IMR-90 (cell line): ENCODE measurements at regions not wholly inside any gene's neighbourhood (a gene's known extent, or its start where the extent isn't known, plus 50 kb on each side); places are given as distances from the start of the nearest gene placed in this dataset.

Source experiments
- ATAC-seq: fragments of 200-7000 bp; cut with Tn5 transposase; 2 replicates; pipeline ENCODE4 v1.9.1; 2020; ENCODE audit warnings: low read depth, mild to moderate bottlenecking, moderate library complexity
- BruUV-seq: library from RNA; stranded (reverse); fragments of 400-500 nt; replicated peaks from 2 replicates; lab custom pipeline; 2021; lab: Mats Ljungman, UMichigan
- CTCF ChIA-PET: fragments of 300-600 bp; formaldehyde crosslinking; extraction: SDS; loops from one replicate; lab custom pipeline; 2021; ENCODE audit warnings: antibody characterized with exemption; lab: Yijun Ruan, JAX
- POLR2A ChIA-PET: fragments of 300-600 bp; sonication (Branson Sonifier 250); formaldehyde crosslinking; loops from one replicate; lab custom pipeline; 2022; ENCODE audit warnings: antibody characterized with exemption; ENCODE audit not compliant: unreplicated experiment; lab: Charles Lee
- DNase-seq: peaks from one replicate; pipeline ENCODE4 v3.0.0; 2013
- H2AFZ ChIP-seq: replicated peaks from 2 replicates; pipeline ENCODE3; 2013; ENCODE audit warnings: low read length, mild to moderate bottlenecking; ENCODE audit not compliant: poor library complexity
- H2AK5ac ChIP-seq: 2 replicates; pipeline ENCODE4 v1.6.1; 2013; ENCODE audit warnings: low read depth, low read length, inconsistent platforms
- H2AK9ac ChIP-seq: replicated peaks from 2 replicates; pipeline ENCODE3; 2013; ENCODE audit warnings: mild to moderate bottlenecking, low read depth, low read length, moderate library complexity; ENCODE audit not compliant: poor library complexity
- H2BK120ac ChIP-seq: 2 replicates; pipeline ENCODE4 v1.6.1; 2013; ENCODE audit warnings: low read depth, low read length, inconsistent platforms
- H2BK15ac ChIP-seq: 3 replicates; pipeline ENCODE4 v1.6.1; 2013; ENCODE audit warnings: low read depth, low read length, inconsistent platforms
- H2BK20ac ChIP-seq: 2 replicates; pipeline ENCODE4 v1.6.1; 2013; ENCODE audit warnings: low read depth, mild to moderate bottlenecking, inconsistent platforms, low read length, moderate library complexity
- H2BK5ac ChIP-seq: 2 replicates; pipeline ENCODE4 v1.6.1; 2013; ENCODE audit warnings: mild to moderate bottlenecking, low read depth, low read length, inconsistent platforms; ENCODE audit not compliant: poor library complexity, severe bottlenecking
- H3K14ac ChIP-seq: replicated peaks from 2 replicates; pipeline ENCODE4 v1.6.1; 2013; ENCODE audit warnings: low read depth, low read length, inconsistent platforms
- H3K18ac ChIP-seq: 2 replicates; pipeline ENCODE4 v1.6.1; 2013; ENCODE audit warnings: low read depth, low read length, control low read depth
- H3K23ac ChIP-seq: 2 replicates; pipeline ENCODE4 v1.6.1; 2013; ENCODE audit warnings: low read depth, low read length, inconsistent platforms
- H3K27ac ChIP-seq: 2 replicates; pipeline ENCODE4 v1.5.1; 2013; ENCODE audit warnings: mild to moderate bottlenecking, control low read depth, low read length; ENCODE audit not compliant: insufficient read depth
- H3K27me3 ChIP-seq: 2 replicates; pipeline ENCODE4 v1.6.1; 2013; ENCODE audit warnings: low read length; ENCODE audit not compliant: control insufficient read depth, insufficient read depth
- H3K36me3 ChIP-seq: 2 replicates; pipeline ENCODE4 v1.6.1; 2013; ENCODE audit warnings: low read length, mixed read lengths; ENCODE audit not compliant: control insufficient read depth, insufficient read depth
- H3K4ac ChIP-seq: 2 replicates; pipeline ENCODE4 v1.6.1; 2013; ENCODE audit warnings: low read depth, low read length, inconsistent platforms
- H3K4me1 ChIP-seq: 2 replicates; pipeline ENCODE4 v1.6.1; 2013; ENCODE audit warnings: low read length, mixed read lengths; ENCODE audit not compliant: control insufficient read depth, insufficient read depth
- H3K4me2 ChIP-seq: 2 replicates; pipeline ENCODE4 v1.6.1; 2013; ENCODE audit warnings: low read depth, mild to moderate bottlenecking, control low read depth, low read length, moderate library complexity
- H3K4me3 ChIP-seq: 2 replicates; pipeline ENCODE4 v1.5.1; 2013; ENCODE audit warnings: low read depth, mild to moderate bottlenecking, control low read depth, low read length, moderate library complexity; ENCODE audit not compliant: insufficient read depth
- H3K56ac ChIP-seq: 2 replicates; pipeline ENCODE4 v1.6.1; 2013; ENCODE audit warnings: low read length, inconsistent platforms; ENCODE audit not compliant: insufficient read depth; ENCODE audit errors: extremely low read depth
- H3K79me1 ChIP-seq, 2 experiments: 2 replicates each; pipeline ENCODE4 v1.6.1; 2013; ENCODE audit warnings: low read length in 2 of 2, inconsistent platforms in 1 of 2, low read depth in 1 of 2
- H3K9ac ChIP-seq: 2 replicates; pipeline ENCODE4 v1.6.1; 2013; ENCODE audit warnings: low read depth, low read length, control low read depth
- H3K9me1 ChIP-seq: 2 replicates; pipeline ENCODE4 v1.6.1; 2013; ENCODE audit warnings: low read length, inconsistent platforms; ENCODE audit not compliant: insufficient read depth
- H3K9me3 ChIP-seq: 2 replicates; pipeline ENCODE4 v1.6.1; 2013; ENCODE audit warnings: low read length; ENCODE audit not compliant: control insufficient read depth, insufficient read depth
- H4K20me1 ChIP-seq: 2 replicates; pipeline ENCODE4 v1.6.1; 2013; ENCODE audit warnings: low read length, inconsistent platforms; ENCODE audit not compliant: insufficient read depth
- H4K5ac ChIP-seq: 2 replicates; pipeline ENCODE4 v1.6.1; 2013; ENCODE audit warnings: mild to moderate bottlenecking, low read depth, low read length, control low read depth
- H4K8ac ChIP-seq, 2 experiments: 2 replicates each; pipeline ENCODE4 v1.6.1; 2013; ENCODE audit warnings: low read depth in 2 of 2, low read length in 2 of 2, control low read depth in 1 of 2, inconsistent platforms in 1 of 2
- H4K91ac ChIP-seq: 2 replicates; pipeline ENCODE4 v1.6.1; 2013; ENCODE audit warnings: low read depth, low read length, inconsistent platforms; ENCODE audit not compliant: insufficient read depth
- NFE2L2 ChIP-seq: fragments of 150-350 bp; IDR thresholded peaks from 2 replicates; pipeline ENCODE4 v1.6.1; 2016; ENCODE audit warnings: low read depth, mild to moderate bottlenecking, low read length
- WGBS, 2 experiments: methylation state at CpG; one replicate each; pipeline versions ENCODE4 v1.1.5 to v1.1.7; 2013; ENCODE audit warnings: missing lambda C conversion rate in 2 of 2; ENCODE audit not compliant: insufficient read length in 1 of 2; ENCODE audit errors: extremely low coverage in 2 of 2; 5-methylcytosine and 5-hydroxymethylcytosine counted together
- dilution Hi-C: fragments of 300-500 bp; cut with HindIII; formaldehyde crosslinking; loops from one replicate; pipeline ENCODE4 v1.14.3; 2018; ENCODE audit warnings: low sequenced_read_pairs; ENCODE audit not compliant: unreplicated experiment
- in situ Hi-C: fragments of 300-500 bp; cut with MboI; formaldehyde crosslinking; loops from 3 replicates; pipeline ENCODE4 v1.14.3; 2019; ENCODE audit warnings: low sequenced_read_pairs, inconsistent platforms, mixed read lengths
- intact Hi-C: fragments of 100-400 bp; cut with micrococcal nuclease; formaldehyde crosslinking; loops from 2 replicates; pipeline ENCODE4 v1.10.0; 2022

GRCh38 chr18:46302528-46303485, 198.6 kb downstream of the HAUS1 start:
- H2AFZ ChIP-seq: no peak overlapping the region
- peaks cover 3% of the 10 kb centered on the region; the same call in 1 of the 2 replicates for H3K9me3 ChIP-seq
- no peak overlapping the region for H3K27ac ChIP-seq
- no peak overlapping the region for H3K9ac ChIP-seq
- ChIA-PET POLR2A (no interaction called here), CTCF (no interaction called here)
- no peak overlapping the region for H2BK5ac ChIP-seq
- ATAC-seq: no peak
- H2AK9ac ChIP-seq: no peak overlapping the region
- no peak for DNase-seq
- no peak overlapping the region for H3K4ac ChIP-seq
- H2AK5ac ChIP-seq: no peak overlapping the region
- H3K18ac ChIP-seq: no peak overlapping the region
- no peak overlapping the region for H3K4me3 ChIP-seq
- no peak overlapping the region for H4K91ac ChIP-seq
- in situ Hi-C loops: no loop called here
- H3K14ac ChIP-seq: no peak overlapping the region
- no peak overlapping the region for H3K23ac ChIP-seq
- BruUV-seq: no TSS peak
- H4K5ac ChIP-seq: no peak overlapping the region
- H3K79me1 ChIP-seq: no peaks in the 10 kb centered on the region
- no peak overlapping the region for H3K4me2 ChIP-seq
- no peak overlapping the region for H3K56ac ChIP-seq
- H3K4me1 ChIP-seq: no peaks in the 10 kb centered on the region
- no peak overlapping the region for H2BK20ac ChIP-seq
- TF ChIP-seq NFE2L2: no peak
- dilution Hi-C loops: no loop called here
- intact Hi-C loops: no loop called here
- no peak overlapping the region for H4K8ac ChIP-seq
- H3K9me1 ChIP-seq: no peaks in the 10 kb centered on the region
- H3K27me3 ChIP-seq: peaks cover 9% of the 10 kb centered on the region; the same call in 1 of the 2 replicates
- H2BK120ac ChIP-seq: no peak overlapping the region
- no peaks in the 10 kb centered on the region for H3K36me3 ChIP-seq
- WGBS, 2 experiments: no CpG with 5 or more reads among the region's 19 CpGs
- no peak overlapping the region for H2BK15ac ChIP-seq
- no peaks in the 10 kb centered on the region for H4K20me1 ChIP-seq
